Testis (tissue), 2 donors: ENCODE measurements at regions not wholly inside any gene's neighbourhood (a gene's known extent, or its start where the extent isn't known, plus 50 kb on each side); places are given as distances from the start of the nearest gene placed in this dataset.
"Not testable (repeated sequence)": the region's sequence is repeated elsewhere in the genome, so short reads cannot be mapped to it uniquely, and the experiment has no call there.

ENCODE experiments used
- POLR2A ChIP-seq: fragments of 450-650 bp; IDR thresholded peaks from one replicate; pipeline ENCODE4 v1.6.1; 2017; ENCODE audit warnings: antibody characterized with exemption, mild to moderate bottlenecking, moderate library complexity
- TF ChIP-seq, protein P1 (sequence below), 3 experiments: fragments of 450-650 bp in 2 of 3; fragments of 200-600 bp in 1 of 3; sonication (generic) in 1 of 3; IDR thresholded peaks; one replicate each; pipeline ENCODE4 v1.5.1; 2016 to 2019; ENCODE audit warnings: antibody characterized with exemption in 3 of 3, mild to moderate bottlenecking in 2 of 3, moderate library complexity in 1 of 3

DNA sequence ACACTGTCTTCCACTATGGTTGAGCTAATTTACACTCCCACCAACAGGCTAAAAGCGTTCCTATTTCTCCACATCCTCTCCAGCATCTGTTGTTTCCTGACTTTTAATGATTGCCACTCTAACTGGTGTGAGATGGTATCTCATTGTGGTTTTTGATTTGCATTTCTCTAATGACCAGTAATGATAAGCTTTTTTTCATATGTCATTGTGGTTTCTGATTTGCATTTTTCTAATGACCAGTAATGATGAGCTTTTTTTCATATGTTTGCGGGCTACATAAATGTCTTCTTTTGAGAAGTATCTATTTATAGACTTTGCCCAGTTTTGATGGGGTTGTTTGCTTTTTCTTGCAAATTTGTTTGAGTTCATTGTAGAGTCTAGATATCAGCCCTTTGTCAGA is 68.0 kb upstream of the RASA1 start:
- TF ChIP-seq, protein P1, sequence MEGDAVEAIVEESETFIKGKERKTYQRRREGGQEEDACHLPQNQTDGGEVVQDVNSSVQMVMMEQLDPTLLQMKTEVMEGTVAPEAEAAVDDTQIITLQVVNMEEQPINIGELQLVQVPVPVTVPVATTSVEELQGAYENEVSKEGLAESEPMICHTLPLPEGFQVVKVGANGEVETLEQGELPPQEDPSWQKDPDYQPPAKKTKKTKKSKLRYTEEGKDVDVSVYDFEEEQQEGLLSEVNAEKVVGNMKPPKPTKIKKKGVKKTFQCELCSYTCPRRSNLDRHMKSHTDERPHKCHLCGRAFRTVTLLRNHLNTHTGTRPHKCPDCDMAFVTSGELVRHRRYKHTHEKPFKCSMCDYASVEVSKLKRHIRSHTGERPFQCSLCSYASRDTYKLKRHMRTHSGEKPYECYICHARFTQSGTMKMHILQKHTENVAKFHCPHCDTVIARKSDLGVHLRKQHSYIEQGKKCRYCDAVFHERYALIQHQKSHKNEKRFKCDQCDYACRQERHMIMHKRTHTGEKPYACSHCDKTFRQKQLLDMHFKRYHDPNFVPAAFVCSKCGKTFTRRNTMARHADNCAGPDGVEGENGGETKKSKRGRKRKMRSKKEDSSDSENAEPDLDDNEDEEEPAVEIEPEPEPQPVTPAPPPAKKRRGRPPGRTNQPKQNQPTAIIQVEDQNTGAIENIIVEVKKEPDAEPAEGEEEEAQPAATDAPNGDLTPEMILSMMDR (IDR thresholded peaks at IDR 0.05) = not testable (repeated sequence)
- not testable (repeated sequence) for TF ChIP-seq POLR2A
